ENCODE measurements at regions not wholly inside any gene's neighbourhood (a gene's known extent, or its start where the extent isn't known, plus 50 kb on each side); places are given as distances from the start of the nearest gene placed in this dataset.

- POLR2A ChIA-PET, result no interaction called here
- no peak overlapping the region for H3K4me3 ChIP-seq (ENCODE audit: low read depth, low read length)
- CTCF ChIA-PET, result interaction anchor here (1.2 kb wide), 1 partner anchor 246 kb away, joined by 3 read pairs; no protein-coding TSS in a partner anchor
- no peak for DNase-seq (ENCODE audit: low read depth, low spot score)
- no peak for TF ChIP-seq CTCF (IDR thresholded peaks at IDR 0.05; ENCODE audit: insufficient read depth, low read length, missing control alignments)
These were observed 160.5 kb upstream of the TNC start for GRCh38 chr9:115278326-115279035.

DNA sequence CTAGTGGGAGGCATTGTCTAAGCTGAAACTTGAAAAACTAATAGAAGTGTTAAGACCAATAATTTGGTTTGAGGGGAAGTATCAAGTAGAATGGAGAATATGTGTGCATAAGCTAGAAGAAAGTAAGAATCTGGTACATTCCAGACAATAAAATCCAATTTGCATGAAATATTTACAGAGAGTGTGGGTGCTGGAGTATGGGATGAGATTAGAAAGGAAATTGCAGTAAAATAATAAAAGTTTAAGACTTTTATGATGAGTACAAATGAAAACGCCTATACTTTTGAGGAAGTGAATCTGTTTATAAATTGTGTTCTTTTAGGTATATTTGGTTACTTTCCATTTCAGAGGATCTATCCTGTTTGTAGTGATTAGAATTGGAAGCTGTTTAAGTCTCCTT lies 165.4 kb upstream of the TNC start:
- no peak overlapping the region for H3K4me3 ChIP-seq (ENCODE audit: low read depth, low read length)
- TF ChIP-seq CTCF (IDR thresholded peaks at IDR 0.05; ENCODE audit: insufficient read depth, low read length, missing control alignments), result no peak
- ChIA-PET CTCF (no interaction called here), POLR2A (no interaction called here)
- no peak for DNase-seq (ENCODE audit: low read depth, low spot score)

DNA sequence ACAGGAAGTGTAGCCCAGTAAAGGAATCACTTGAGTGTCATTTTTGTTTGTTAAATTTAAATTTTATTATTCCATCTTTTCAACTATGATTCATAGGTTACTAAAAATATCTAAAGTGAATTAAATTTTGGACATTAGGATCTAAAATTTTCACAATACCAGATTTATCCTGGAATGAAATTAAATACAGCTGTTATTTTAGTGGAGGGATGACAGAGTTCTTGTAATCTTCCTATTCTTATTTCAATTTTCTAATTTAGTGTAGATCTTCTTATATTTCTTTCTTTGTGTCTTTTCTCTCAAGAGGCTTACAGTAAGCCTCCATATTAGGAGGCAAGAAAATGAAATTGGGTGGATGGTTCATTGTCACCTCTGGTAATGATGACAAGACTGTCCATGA lies 167.9 kb upstream of the TNC start:
- no peak for DNase-seq (ENCODE audit: low read depth, low spot score)
- ChIA-PET CTCF (no interaction called here), POLR2A (no interaction called here)
- TF ChIP-seq CTCF (IDR thresholded peaks at IDR 0.05; ENCODE audit: insufficient read depth, low read length, missing control alignments), result no peak
- H3K4me3 ChIP-seq (ENCODE audit: low read depth, low read length), result no peak overlapping the region

DNA sequence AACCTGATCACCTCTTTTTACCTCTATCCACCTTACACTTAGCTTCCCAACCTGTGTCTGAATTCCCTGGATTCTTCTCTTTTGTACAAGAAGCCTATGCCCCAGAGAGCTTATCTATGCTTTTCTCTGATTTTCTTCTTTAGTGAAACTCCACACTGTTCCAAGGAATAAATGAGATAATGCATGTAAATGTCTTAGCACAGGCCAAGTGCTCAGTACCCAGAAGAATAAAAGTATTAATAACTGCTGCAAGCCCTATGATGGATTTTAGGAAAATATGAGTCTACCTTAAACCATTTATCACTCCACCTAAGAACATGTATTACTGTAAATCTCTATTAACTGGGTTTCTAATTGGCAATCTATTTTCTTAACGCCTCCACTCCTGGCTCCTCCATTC lies 168.5 kb upstream of the TNC start:
- CTCF ChIA-PET, result no interaction called here
- no peak overlapping the region for H3K4me3 ChIP-seq (ENCODE audit: low read depth, low read length)
- TF ChIP-seq CTCF (IDR thresholded peaks at IDR 0.05; ENCODE audit: insufficient read depth, low read length, missing control alignments), result no peak
- POLR2A ChIA-PET, result no interaction called here
- no peak for DNase-seq (ENCODE audit: low read depth, low spot score)

GRCh38 chr9:115289757-115290208 lies 171.8 kb upstream of the TNC start:
- H3K4me3 ChIP-seq (ENCODE audit: low read depth, low read length), result no peak overlapping the region
- TF ChIP-seq CTCF (IDR thresholded peaks at IDR 0.05; ENCODE audit: insufficient read depth, low read length, missing control alignments), result no peak
- no peak for DNase-seq (ENCODE audit: low read depth, low spot score)
- CTCF ChIA-PET, result interaction anchor here (1.0 to 1.2 kb wide), 2 partner anchors 13 to 215 kb away, joined by 3 to 4 read pairs; no protein-coding TSS in a partner anchor
- POLR2A ChIA-PET, result no interaction called here

GRCh38 chr9:115291841-115292240 lies 173.9 kb upstream of the TNC start:
- no peak overlapping the region for H3K4me3 ChIP-seq (ENCODE audit: low read depth, low read length)
- CTCF ChIA-PET, result interaction anchor here (1.3 kb wide), 1 partner anchor 233 kb away, joined by 6 read pairs; no protein-coding TSS in a partner anchor
- POLR2A ChIA-PET, result interaction anchor here (0.6 to 1.1 kb wide), 3 partner anchors 12 to 76 kb away, joined by 3 to 4 read pairs (median 3); no protein-coding TSS in a partner anchor
- TF ChIP-seq CTCF (IDR thresholded peaks at IDR 0.05; ENCODE audit: insufficient read depth, low read length, missing control alignments), result no peak
- no peak for DNase-seq (ENCODE audit: low read depth, low spot score)
